ENCODE measurements at regions not wholly inside any gene's neighbourhood (a gene's known extent, or its start where the extent isn't known, plus 50 kb on each side); places are given as distances from the start of the nearest gene placed in this dataset.
A peak's percentile ranks its signal among the peaks of the same experiment; 100 is the strongest.

DNA sequence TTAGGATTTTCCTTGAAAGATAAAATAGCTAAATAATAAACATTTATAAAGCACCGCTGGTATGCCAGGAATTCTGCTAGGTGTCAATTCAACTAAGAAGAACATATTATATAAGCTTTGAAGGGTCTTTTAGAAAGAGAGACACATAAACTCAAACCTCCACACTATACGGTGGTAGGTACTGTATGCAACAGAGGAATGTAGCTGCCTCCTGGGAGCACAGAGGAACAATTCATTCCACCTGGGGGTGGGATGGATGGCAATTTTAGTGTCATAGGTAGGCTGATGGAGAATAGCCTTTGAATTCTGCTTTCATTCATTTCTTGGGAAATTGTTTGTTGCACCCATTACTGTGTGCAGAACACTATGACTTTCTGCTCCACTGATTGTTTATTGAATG lies 447.1 kb upstream of the MAP3K7 start:
- CTCF ChIA-PET, result no interaction called here
- no peaks in the 10 kb centered on the region for H3K9me3 Mint-ChIP-seq (ENCODE audit: unreplicated experiment)
- Histone ChIP-seq H3K36me3 (ENCODE audit: control insufficient read depth, insufficient read depth, low read length) (no peaks in the 10 kb centered on the region), H3K4me3 (ENCODE audit: low read depth, low read length) (no peak overlapping the region), H3K4me1 (peaks cover 8% of the 10 kb centered on the region; the same call in 1 of the 2 replicates), H3K27me3 (replicated peaks; ENCODE audit: control insufficient read depth, insufficient read depth, low read length) (no peaks in the 10 kb centered on the region), H3K9me3 (no peaks in the 10 kb centered on the region)
- TF ChIP-seq, protein P1, sequence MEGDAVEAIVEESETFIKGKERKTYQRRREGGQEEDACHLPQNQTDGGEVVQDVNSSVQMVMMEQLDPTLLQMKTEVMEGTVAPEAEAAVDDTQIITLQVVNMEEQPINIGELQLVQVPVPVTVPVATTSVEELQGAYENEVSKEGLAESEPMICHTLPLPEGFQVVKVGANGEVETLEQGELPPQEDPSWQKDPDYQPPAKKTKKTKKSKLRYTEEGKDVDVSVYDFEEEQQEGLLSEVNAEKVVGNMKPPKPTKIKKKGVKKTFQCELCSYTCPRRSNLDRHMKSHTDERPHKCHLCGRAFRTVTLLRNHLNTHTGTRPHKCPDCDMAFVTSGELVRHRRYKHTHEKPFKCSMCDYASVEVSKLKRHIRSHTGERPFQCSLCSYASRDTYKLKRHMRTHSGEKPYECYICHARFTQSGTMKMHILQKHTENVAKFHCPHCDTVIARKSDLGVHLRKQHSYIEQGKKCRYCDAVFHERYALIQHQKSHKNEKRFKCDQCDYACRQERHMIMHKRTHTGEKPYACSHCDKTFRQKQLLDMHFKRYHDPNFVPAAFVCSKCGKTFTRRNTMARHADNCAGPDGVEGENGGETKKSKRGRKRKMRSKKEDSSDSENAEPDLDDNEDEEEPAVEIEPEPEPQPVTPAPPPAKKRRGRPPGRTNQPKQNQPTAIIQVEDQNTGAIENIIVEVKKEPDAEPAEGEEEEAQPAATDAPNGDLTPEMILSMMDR (IDR thresholded peaks at IDR 0.05; ENCODE audit: insufficient read depth in 1 of 2, low read depth in 1 of 2, low read length in 1 of 2, severe bottlenecking in 1 of 2, unreplicated experiment in 1 of 2), result no peak
- H3K36me3 Mint-ChIP-seq (ENCODE audit: insufficient read depth, unreplicated experiment), result no peaks in the 10 kb centered on the region
- no TSS peak for BruUV-seq (replicated peaks)
- H3K4me1 Mint-ChIP-seq (ENCODE audit: low read depth, unreplicated experiment), result peaks cover 8% of the 10 kb centered on the region
- H3K4me3 Mint-ChIP-seq (ENCODE audit: unreplicated experiment), result no peak overlapping the region
- POLR2A ChIA-PET, result no interaction called here
- no peak for DNase-seq
- intact Hi-C loops (cut with micrococcal nuclease; ENCODE audit: unreplicated experiment), result no loop called here
- no peak overlapping the region for H3K27ac Mint-ChIP-seq (ENCODE audit: unreplicated experiment)
- no peaks in the 10 kb centered on the region for H3K27me3 Mint-ChIP-seq (ENCODE audit: insufficient read depth, unreplicated experiment)

GRCh38 chr6:91031581-91031980 lies 444.7 kb upstream of the MAP3K7 start:
- BruUV-seq (replicated peaks), result no TSS peak
- Mint-ChIP-seq H3K27ac (ENCODE audit: unreplicated experiment) (peak overlapping the region; percentile 4), H3K4me1 (ENCODE audit: low read depth, unreplicated experiment) (peaks cover 8% of the 10 kb centered on the region), H3K9me3 (ENCODE audit: unreplicated experiment) (no peaks in the 10 kb centered on the region), H3K27me3 (ENCODE audit: insufficient read depth, unreplicated experiment) (peaks cover 7% of the 10 kb centered on the region), H3K4me3 (ENCODE audit: unreplicated experiment) (no peak overlapping the region), H3K36me3 (ENCODE audit: insufficient read depth, unreplicated experiment) (no peaks in the 10 kb centered on the region)
- Histone ChIP-seq H3K27me3 (replicated peaks; ENCODE audit: control insufficient read depth, insufficient read depth, low read length) (no peaks in the 10 kb centered on the region), H3K4me1 (peaks cover 8% of the 10 kb centered on the region; the same call in 1 of the 2 replicates), H3K36me3 (ENCODE audit: control insufficient read depth, insufficient read depth, low read length) (no peaks in the 10 kb centered on the region), H3K9me3 (no peaks in the 10 kb centered on the region), H3K4me3 (ENCODE audit: low read depth, low read length) (no peak overlapping the region)
- TF ChIP-seq, protein P1 (IDR thresholded peaks at IDR 0.05; ENCODE audit: insufficient read depth in 1 of 2, low read depth in 1 of 2, low read length in 1 of 2, severe bottlenecking in 1 of 2, unreplicated experiment in 1 of 2), result no peak
- peak; percentile 59 to 63 for DNase-seq
- POLR2A ChIA-PET, result no interaction called here
- CTCF ChIA-PET, result no interaction called here
- intact Hi-C loops (cut with micrococcal nuclease; ENCODE audit: unreplicated experiment), result no loop called here

GRCh38 chr6:91029211-91029610 lies 442.3 kb upstream of the MAP3K7 start:
- H3K4me1 ChIP-seq, result peaks cover 8% of the 10 kb centered on the region; the same call in 1 of the 2 replicates
- peaks cover 8% of the 10 kb centered on the region for H3K4me1 Mint-ChIP-seq (ENCODE audit: low read depth, unreplicated experiment)
- H3K9me3 Mint-ChIP-seq (ENCODE audit: unreplicated experiment), result no peaks in the 10 kb centered on the region
- no peak overlapping the region for H3K4me3 Mint-ChIP-seq (ENCODE audit: unreplicated experiment)
- no peaks in the 10 kb centered on the region for H3K27me3 ChIP-seq (replicated peaks; ENCODE audit: control insufficient read depth, insufficient read depth, low read length)
- CTCF ChIA-PET, result no interaction called here
- H3K9me3 ChIP-seq, result no peaks in the 10 kb centered on the region
- TF ChIP-seq, protein P1 (IDR thresholded peaks at IDR 0.05; ENCODE audit: insufficient read depth in 1 of 2, low read depth in 1 of 2, low read length in 1 of 2, severe bottlenecking in 1 of 2, unreplicated experiment in 1 of 2), result no peak
- H3K27me3 Mint-ChIP-seq (ENCODE audit: insufficient read depth, unreplicated experiment), result peaks cover 7% of the 10 kb centered on the region
- H3K4me3 ChIP-seq (ENCODE audit: low read depth, low read length), result no peak overlapping the region
- DNase-seq, result no peak
- no peak overlapping the region for H3K27ac Mint-ChIP-seq (ENCODE audit: unreplicated experiment)
- no peaks in the 10 kb centered on the region for H3K36me3 Mint-ChIP-seq (ENCODE audit: insufficient read depth, unreplicated experiment)
- intact Hi-C loops (cut with micrococcal nuclease; ENCODE audit: unreplicated experiment), result no loop called here
- H3K36me3 ChIP-seq (ENCODE audit: control insufficient read depth, insufficient read depth, low read length), result no peaks in the 10 kb centered on the region
- POLR2A ChIA-PET, result no interaction called here
- BruUV-seq (replicated peaks), result no TSS peak

Data from Caco-2 (cell line).